ENCODE measurements at regions not wholly inside any gene's neighbourhood (a gene's known extent, or its start where the extent isn't known, plus 50 kb on each side); places are given as distances from the start of the nearest gene placed in this dataset.
"Not testable (repeated sequence)": the region's sequence is repeated elsewhere in the genome, so short reads cannot be mapped to it uniquely, and the experiment has no call there.

GRCh38 chr6:14242912-14243311, 125.3 kb downstream of the CD83 start:
- not testable (repeated sequence) for TF ChIP-seq EP300 (IDR thresholded peaks at IDR 0.05; ENCODE audit: borderline replicate concordance in 1 of 2, low read depth in 1 of 2, low read length in 1 of 2); ELF1 (IDR thresholded peaks at IDR 0.05)

Data from SK-N-SH (cell line).